ENCODE measurements at regions not wholly inside any gene's neighbourhood (a gene's known extent, or its start where the extent isn't known, plus 50 kb on each side); places are given as distances from the start of the nearest gene placed in this dataset.
A peak's percentile ranks its signal among the peaks of the same experiment; 100 is the strongest.

DNA sequence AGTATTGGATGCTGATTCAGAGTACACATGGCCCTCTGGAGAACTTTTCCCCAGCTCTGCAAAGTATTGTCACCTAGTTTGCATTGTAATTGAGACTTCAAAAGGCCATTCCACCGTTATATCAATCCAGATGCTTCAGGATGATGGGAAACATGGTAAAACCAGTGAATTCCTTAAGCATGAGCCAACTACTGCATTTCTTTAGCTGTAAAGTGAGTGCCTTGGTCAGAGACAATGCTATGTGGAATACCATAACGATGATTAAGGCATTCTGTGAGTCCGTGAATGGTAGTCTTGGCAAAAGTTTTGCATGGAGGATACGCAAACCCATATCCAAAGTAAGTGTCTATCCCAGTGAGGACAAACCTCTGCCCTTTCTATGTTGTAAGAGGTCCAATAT lies 355.2 kb downstream of the DCAF12L2 start:
- Histone ChIP-seq H3K36me3 (replicated peaks in 1 of 2; ENCODE audit: control insufficient read depth in 1 of 2, insufficient read depth in 2 of 2, low read length in 2 of 2) (no peaks in the 10 kb centered on the region), H3K4me2 (ENCODE audit: low read depth, low read length) (no peak overlapping the region), H3K27ac (ENCODE audit: extremely low read length, insufficient read depth, low read length) (no peak overlapping the region), H3K27me3 (ENCODE audit: control insufficient read depth in 1 of 2, insufficient read depth in 2 of 2, low read length in 2 of 2) (no peaks in the 10 kb centered on the region), H3K79me2 (ENCODE audit: insufficient read depth, low read length) (no peaks in the 10 kb centered on the region), H3K4me3 (replicated peaks in 1 of 3; ENCODE audit: insufficient read depth in 1 of 3, low read depth in 2 of 3, low read length in 3 of 3) (no peak overlapping the region), H3K4me1 (ENCODE audit: insufficient read depth, low read length) (no peaks in the 10 kb centered on the region), H4K20me1 (ENCODE audit: insufficient read depth, low read length) (no peaks in the 10 kb centered on the region), H2AFZ (ENCODE audit: low read length) (no peak overlapping the region), H3K9ac (ENCODE audit: insufficient read depth, low read depth, low read length) (no peak overlapping the region), H3K9me3 (ENCODE audit: low read length) (peaks cover 22% of the 10 kb centered on the region; the same call in 1 of the 2 replicates)
- intact Hi-C loops (cut with micrococcal nuclease; ENCODE audit: unreplicated experiment) (no loop called here), in situ Hi-C loops (cut with HindIII; ENCODE audit: extremely low pct_ligation_motif_present, low pct_unique_long_range_greater_than_20kb) (no loop called here)
- TF ChIP-seq PHB2 (IDR thresholded peaks at IDR 0.05; ENCODE audit: partially characterized antibody) (no peak), MED13 (CRISPR knock-in tag; IDR thresholded peaks at IDR 0.05) (no peak), ZNF33A (CRISPR knock-in tag; IDR thresholded peaks at IDR 0.05; ENCODE audit: borderline replicate concordance) (no peak), SATB2 (CRISPR knock-in tag; IDR thresholded peaks at IDR 0.05) (no peak), ETS1 (CRISPR knock-in tag; IDR thresholded peaks at IDR 0.05) (no peak), KDM2A (CRISPR knock-in tag; IDR thresholded peaks at IDR 0.05; ENCODE audit: borderline replicate concordance, low read depth) (no peak), ZEB1 (IDR thresholded peaks at IDR 0.05; ENCODE audit: insufficient replicate concordance, low read depth) (no peak)
- DNase-seq (ENCODE audit: low spot score) (no peak), FAIRE-seq (no peak), ATAC-seq (no peak)
- no TSS peak for BruUV-seq (replicated peaks)
- ChIA-PET CTCF (ENCODE audit: low intra/inter-chr PET ratio, low total read pairs) (no interaction called here), POLR2A (no interaction called here)
- WGBS (ENCODE audit: low lambda C conversion rate): no CpG with 5 or more reads among the region's 4 CpGs

DNA sequence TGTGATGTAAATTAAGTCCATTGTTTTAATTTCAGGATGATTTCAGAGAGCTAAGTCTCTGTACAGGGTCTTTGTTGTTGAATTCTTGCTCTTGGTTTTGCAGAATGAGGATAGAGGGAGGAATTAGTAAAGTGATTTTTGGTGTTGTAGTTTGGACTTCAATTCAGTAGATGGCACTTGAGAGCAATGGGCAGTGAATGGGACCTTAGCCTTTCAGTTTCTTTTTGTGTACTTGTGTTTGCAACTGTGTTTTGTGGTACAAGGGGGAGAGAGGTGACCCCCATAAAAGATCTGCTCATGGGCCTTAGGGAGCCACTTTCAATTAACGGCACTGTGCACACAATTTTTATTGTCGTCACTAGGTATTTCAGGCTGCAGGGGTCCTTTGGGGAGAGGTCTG lies 340.0 kb downstream of the DCAF12L2 start:
- Histone ChIP-seq H3K27ac (ENCODE audit: extremely low read length, insufficient read depth, low read length) (no peak overlapping the region), H3K9ac (ENCODE audit: insufficient read depth, low read depth, low read length) (no peak overlapping the region), H3K4me2 (ENCODE audit: low read depth, low read length) (no peak overlapping the region), H3K9me3 (ENCODE audit: low read length) (peaks cover 48% of the 10 kb centered on the region), H3K4me3 (replicated peaks in 1 of 3; ENCODE audit: insufficient read depth in 1 of 3, low read depth in 2 of 3, low read length in 3 of 3) (no peak overlapping the region), H4K20me1 (ENCODE audit: insufficient read depth, low read length) (no peaks in the 10 kb centered on the region), H3K79me2 (ENCODE audit: insufficient read depth, low read length) (no peaks in the 10 kb centered on the region), H3K36me3 (replicated peaks in 1 of 2; ENCODE audit: control insufficient read depth in 1 of 2, insufficient read depth in 2 of 2, low read length in 2 of 2) (no peaks in the 10 kb centered on the region), H3K4me1 (ENCODE audit: insufficient read depth, low read length) (no peaks in the 10 kb centered on the region), H3K27me3 (ENCODE audit: control insufficient read depth in 1 of 2, insufficient read depth in 2 of 2, low read length in 2 of 2) (no peaks in the 10 kb centered on the region), H2AFZ (ENCODE audit: low read length) (no peak overlapping the region)
- in situ Hi-C loops (cut with HindIII; ENCODE audit: extremely low pct_ligation_motif_present, low pct_unique_long_range_greater_than_20kb): no loop called here
- no peak for FAIRE-seq
- POLR2A ChIA-PET: no interaction called here
- no peak for DNase-seq (ENCODE audit: low spot score)
- ATAC-seq: peak; percentile 22; the same call in 1 of the 3 replicates
- CTCF ChIA-PET (ENCODE audit: low intra/inter-chr PET ratio, low total read pairs): no interaction called here
- WGBS (ENCODE audit: low lambda C conversion rate): 40% methylated on average over 2 of the region's 2 CpGs
- intact Hi-C loops (cut with micrococcal nuclease; ENCODE audit: unreplicated experiment): no loop called here
- BruUV-seq (replicated peaks): no TSS peak
- TF ChIP-seq HNRNPK (IDR thresholded peaks at IDR 0.05; ENCODE audit: low read depth, low read length, poor library complexity, severe bottlenecking): no peak
- TF ChIP-seq, protein P1, sequence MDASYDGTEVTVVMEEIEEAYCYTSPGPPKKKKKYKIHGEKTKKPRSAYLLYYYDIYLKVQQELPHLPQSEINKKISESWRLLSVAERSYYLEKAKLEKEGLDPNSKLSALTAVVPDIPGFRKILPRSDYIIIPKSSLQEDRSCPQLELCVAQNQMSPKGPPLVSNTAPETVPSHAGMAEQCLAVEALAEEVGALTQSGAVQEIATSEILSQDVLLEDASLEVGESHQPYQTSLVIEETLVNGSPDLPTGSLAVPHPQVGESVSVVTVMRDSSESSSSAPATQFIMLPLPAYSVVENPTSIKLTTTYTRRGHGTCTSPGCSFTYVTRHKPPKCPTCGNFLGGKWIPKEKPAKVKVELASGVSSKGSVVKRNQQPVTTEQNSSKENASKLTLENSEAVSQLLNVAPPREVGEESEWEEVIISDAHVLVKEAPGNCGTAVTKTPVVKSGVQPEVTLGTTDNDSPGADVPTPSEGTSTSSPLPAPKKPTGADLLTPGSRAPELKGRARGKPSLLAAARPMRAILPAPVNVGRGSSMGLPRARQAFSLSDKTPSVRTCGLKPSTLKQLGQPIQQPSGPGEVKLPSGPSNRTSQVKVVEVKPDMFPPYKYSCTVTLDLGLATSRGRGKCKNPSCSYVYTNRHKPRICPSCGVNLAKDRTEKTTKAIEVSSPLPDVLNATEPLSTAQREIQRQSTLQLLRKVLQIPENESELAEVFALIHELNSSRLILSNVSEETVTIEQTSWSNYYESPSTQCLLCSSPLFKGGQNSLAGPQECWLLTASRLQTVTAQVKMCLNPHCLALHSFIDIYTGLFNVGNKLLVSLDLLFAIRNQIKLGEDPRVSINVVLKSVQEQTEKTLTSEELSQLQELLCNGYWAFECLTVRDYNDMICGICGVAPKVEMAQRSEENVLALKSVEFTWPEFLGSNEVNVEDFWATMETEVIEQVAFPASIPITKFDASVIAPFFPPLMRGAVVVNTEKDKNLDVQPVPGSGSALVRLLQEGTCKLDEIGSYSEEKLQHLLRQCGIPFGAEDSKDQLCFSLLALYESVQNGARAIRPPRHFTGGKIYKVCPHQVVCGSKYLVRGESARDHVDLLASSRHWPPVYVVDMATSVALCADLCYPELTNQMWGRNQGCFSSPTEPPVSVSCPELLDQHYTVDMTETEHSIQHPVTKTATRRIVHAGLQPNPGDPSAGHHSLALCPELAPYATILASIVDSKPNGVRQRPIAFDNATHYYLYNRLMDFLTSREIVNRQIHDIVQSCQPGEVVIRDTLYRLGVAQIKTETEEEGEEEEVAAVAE (CRISPR knock-in tag; IDR thresholded peaks at IDR 0.05; ENCODE audit: borderline replicate concordance): no peak
- TF ChIP-seq, protein P2, sequence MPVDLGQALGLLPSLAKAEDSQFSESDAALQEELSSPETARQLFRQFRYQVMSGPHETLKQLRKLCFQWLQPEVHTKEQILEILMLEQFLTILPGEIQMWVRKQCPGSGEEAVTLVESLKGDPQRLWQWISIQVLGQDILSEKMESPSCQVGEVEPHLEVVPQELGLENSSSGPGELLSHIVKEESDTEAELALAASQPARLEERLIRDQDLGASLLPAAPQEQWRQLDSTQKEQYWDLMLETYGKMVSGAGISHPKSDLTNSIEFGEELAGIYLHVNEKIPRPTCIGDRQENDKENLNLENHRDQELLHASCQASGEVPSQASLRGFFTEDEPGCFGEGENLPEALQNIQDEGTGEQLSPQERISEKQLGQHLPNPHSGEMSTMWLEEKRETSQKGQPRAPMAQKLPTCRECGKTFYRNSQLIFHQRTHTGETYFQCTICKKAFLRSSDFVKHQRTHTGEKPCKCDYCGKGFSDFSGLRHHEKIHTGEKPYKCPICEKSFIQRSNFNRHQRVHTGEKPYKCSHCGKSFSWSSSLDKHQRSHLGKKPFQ (CRISPR knock-in tag; IDR thresholded peaks at IDR 0.05; ENCODE audit: insufficient replicate concordance): no peak
